ENCODE measurements at regions not wholly inside any gene's neighbourhood (a gene's known extent, or its start where the extent isn't known, plus 50 kb on each side); places are given as distances from the start of the nearest gene placed in this dataset.

DNA sequence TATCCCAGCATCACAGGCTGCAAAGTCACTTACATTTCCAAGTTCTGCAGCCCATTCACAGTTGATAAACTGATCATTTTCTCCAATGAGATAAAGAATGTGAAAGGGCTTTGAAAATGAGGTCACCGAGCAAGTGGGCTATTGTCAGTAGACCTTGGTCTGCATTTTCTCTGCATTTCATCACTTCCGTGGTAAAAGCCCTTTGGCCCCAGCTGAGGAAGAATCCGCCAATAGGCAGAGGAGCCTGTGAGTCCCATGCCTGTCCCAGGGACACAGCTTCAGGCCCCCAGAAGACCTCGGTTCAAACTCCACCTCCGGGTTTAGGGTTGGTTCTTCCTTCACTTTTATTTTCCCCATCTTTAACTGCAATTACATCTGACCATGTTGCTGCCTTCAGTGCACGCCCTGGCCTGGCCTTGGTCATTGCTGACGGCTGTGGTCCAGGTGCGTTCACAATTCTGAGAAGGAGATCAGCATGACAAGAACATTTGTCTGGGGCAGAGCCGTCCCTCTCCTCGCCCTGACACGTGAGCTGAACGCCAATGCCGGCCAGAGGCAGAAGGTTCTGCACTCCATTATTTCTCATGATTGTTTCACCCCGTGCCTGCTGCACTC lies 292.5 kb downstream of the TCERG1L start:
- H3K9me2 ChIP-seq (replicated peaks; ENCODE audit: low read depth, low read length): no peaks in the 10 kb centered on the region
- peaks cover 22% of the 10 kb centered on the region; the same call in 1 of the 2 replicates for H3K9me3 ChIP-seq (ENCODE audit: insufficient read depth, low read depth, low read length)
- no peaks in the 10 kb centered on the region for H3K4me1 ChIP-seq (ENCODE audit: insufficient read depth, low read length, poor library complexity, severe bottlenecking)
- H3F3A ChIP-seq (ENCODE audit: low read depth): no peaks in the 10 kb centered on the region
- no peak overlapping the region for H2AFZ ChIP-seq (ENCODE audit: low read length)
- TF ChIP-seq, protein P1, sequence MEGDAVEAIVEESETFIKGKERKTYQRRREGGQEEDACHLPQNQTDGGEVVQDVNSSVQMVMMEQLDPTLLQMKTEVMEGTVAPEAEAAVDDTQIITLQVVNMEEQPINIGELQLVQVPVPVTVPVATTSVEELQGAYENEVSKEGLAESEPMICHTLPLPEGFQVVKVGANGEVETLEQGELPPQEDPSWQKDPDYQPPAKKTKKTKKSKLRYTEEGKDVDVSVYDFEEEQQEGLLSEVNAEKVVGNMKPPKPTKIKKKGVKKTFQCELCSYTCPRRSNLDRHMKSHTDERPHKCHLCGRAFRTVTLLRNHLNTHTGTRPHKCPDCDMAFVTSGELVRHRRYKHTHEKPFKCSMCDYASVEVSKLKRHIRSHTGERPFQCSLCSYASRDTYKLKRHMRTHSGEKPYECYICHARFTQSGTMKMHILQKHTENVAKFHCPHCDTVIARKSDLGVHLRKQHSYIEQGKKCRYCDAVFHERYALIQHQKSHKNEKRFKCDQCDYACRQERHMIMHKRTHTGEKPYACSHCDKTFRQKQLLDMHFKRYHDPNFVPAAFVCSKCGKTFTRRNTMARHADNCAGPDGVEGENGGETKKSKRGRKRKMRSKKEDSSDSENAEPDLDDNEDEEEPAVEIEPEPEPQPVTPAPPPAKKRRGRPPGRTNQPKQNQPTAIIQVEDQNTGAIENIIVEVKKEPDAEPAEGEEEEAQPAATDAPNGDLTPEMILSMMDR (conservative IDR thresholded peaks at IDR 0.05; ENCODE audit: low read length): no peak
- TF ChIP-seq EZH2phosphoT487 (IDR thresholded peaks at IDR 0.05; ENCODE audit: borderline replicate concordance): no peak
- no peaks in the 10 kb centered on the region for H3K36me3 ChIP-seq (ENCODE audit: insufficient read depth, low read length)
- H3K9ac ChIP-seq (ENCODE audit: low read depth, low read length, poor library complexity, severe bottlenecking): no peak overlapping the region
- no peak overlapping the region for H3K4me3 ChIP-seq (ENCODE audit: low read length, poor library complexity, severe bottlenecking)
- H4K20me1 ChIP-seq (ENCODE audit: insufficient read depth, low read length, poor library complexity, severe bottlenecking): no peaks in the 10 kb centered on the region
- H3K79me2 ChIP-seq (ENCODE audit: insufficient read depth, low read length): no peaks in the 10 kb centered on the region
- no peaks in the 10 kb centered on the region for H3K27me3 ChIP-seq (ENCODE audit: insufficient read depth, low read length, poor library complexity, severe bottlenecking)
- H3K4me2 ChIP-seq (ENCODE audit: low read depth, low read length, poor library complexity, severe bottlenecking): no peak overlapping the region

DNA sequence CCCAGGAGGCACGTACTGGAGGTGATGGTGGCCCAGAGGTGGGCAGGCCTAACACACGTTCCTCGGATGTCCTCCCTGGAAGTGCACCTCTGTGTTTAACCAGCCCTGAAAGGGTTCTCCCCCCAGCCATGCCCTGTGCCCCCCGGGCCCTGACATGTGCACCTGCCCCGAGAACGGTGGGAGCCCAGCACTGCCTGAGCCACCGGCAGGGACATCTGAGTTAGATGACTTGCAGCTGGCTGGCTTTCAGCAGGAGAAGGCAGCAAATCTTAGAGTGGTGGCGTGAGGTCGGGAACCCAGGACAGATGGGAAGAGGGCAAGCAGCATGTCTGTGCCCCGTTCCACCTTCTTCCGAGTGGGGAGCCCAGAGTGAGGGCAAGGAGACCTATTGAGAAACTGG lies 291.8 kb downstream of the TCERG1L start:
- no peaks in the 10 kb centered on the region for H3K9me2 ChIP-seq (replicated peaks; ENCODE audit: low read depth, low read length)
- TF ChIP-seq, protein P1 (conservative IDR thresholded peaks at IDR 0.05; ENCODE audit: low read length): no peak
- TF ChIP-seq EZH2phosphoT487 (IDR thresholded peaks at IDR 0.05; ENCODE audit: borderline replicate concordance): no peak
- H3K9ac ChIP-seq (ENCODE audit: low read depth, low read length, poor library complexity, severe bottlenecking): no peak overlapping the region
- no peak overlapping the region for H2AFZ ChIP-seq (ENCODE audit: low read length)
- peaks cover 26% of the 10 kb centered on the region; the same call in 1 of the 2 replicates for H3K9me3 ChIP-seq (ENCODE audit: insufficient read depth, low read depth, low read length)
- H4K20me1 ChIP-seq (ENCODE audit: insufficient read depth, low read length, poor library complexity, severe bottlenecking): no peaks in the 10 kb centered on the region
- H3K4me3 ChIP-seq (ENCODE audit: low read length, poor library complexity, severe bottlenecking): no peak overlapping the region
- H3F3A ChIP-seq (ENCODE audit: low read depth): no peaks in the 10 kb centered on the region
- no peaks in the 10 kb centered on the region for H3K79me2 ChIP-seq (ENCODE audit: insufficient read depth, low read length)
- no peaks in the 10 kb centered on the region for H3K27me3 ChIP-seq (ENCODE audit: insufficient read depth, low read length, poor library complexity, severe bottlenecking)
- no peaks in the 10 kb centered on the region for H3K36me3 ChIP-seq (ENCODE audit: insufficient read depth, low read length)
- H3K4me2 ChIP-seq (ENCODE audit: low read depth, low read length, poor library complexity, severe bottlenecking): no peak overlapping the region
- H3K4me1 ChIP-seq (ENCODE audit: insufficient read depth, low read length, poor library complexity, severe bottlenecking): no peaks in the 10 kb centered on the region

DNA sequence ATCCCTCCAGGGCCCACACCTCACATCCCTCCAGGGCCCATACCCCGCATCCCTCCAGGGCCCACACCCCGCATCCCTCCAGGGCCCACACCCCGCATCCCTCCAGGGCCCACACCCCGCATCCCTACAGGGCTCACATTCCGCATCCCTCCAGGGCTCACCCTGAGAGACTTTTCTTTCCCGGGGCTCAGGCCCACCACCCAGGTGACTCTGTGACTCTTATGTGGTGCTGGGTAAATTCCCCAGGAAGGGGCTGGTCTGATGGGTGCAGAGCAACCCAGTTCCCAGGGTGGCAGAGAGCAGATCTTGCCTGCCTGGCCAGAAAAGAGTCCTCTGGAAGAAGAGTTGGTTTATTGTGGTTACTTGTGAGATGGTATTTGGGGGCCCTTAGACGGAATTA lies 290.7 kb downstream of the TCERG1L start:
- H3K4me1 ChIP-seq (ENCODE audit: insufficient read depth, low read length, poor library complexity, severe bottlenecking): no peaks in the 10 kb centered on the region
- peaks cover 20% of the 10 kb centered on the region; the same call in 1 of the 2 replicates for H3K9me3 ChIP-seq (ENCODE audit: insufficient read depth, low read depth, low read length)
- no peaks in the 10 kb centered on the region for H3K79me2 ChIP-seq (ENCODE audit: insufficient read depth, low read length)
- H3K4me3 ChIP-seq (ENCODE audit: low read length, poor library complexity, severe bottlenecking): no peak overlapping the region
- no peaks in the 10 kb centered on the region for H3K27me3 ChIP-seq (ENCODE audit: insufficient read depth, low read length, poor library complexity, severe bottlenecking)
- H3F3A ChIP-seq (ENCODE audit: low read depth): no peaks in the 10 kb centered on the region
- TF ChIP-seq EZH2phosphoT487 (IDR thresholded peaks at IDR 0.05; ENCODE audit: borderline replicate concordance): no peak
- no peaks in the 10 kb centered on the region for H3K9me2 ChIP-seq (replicated peaks; ENCODE audit: low read depth, low read length)
- no peak overlapping the region for H2AFZ ChIP-seq (ENCODE audit: low read length)
- no peak overlapping the region for H3K9ac ChIP-seq (ENCODE audit: low read depth, low read length, poor library complexity, severe bottlenecking)
- no peaks in the 10 kb centered on the region for H4K20me1 ChIP-seq (ENCODE audit: insufficient read depth, low read length, poor library complexity, severe bottlenecking)
- H3K36me3 ChIP-seq (ENCODE audit: insufficient read depth, low read length): no peaks in the 10 kb centered on the region
- no peak overlapping the region for H3K4me2 ChIP-seq (ENCODE audit: low read depth, low read length, poor library complexity, severe bottlenecking)
